ENCODE measurements at regions not wholly inside any gene's neighbourhood (a gene's known extent, or its start where the extent isn't known, plus 50 kb on each side); places are given as distances from the start of the nearest gene placed in this dataset.
"Not testable (repeated sequence)": the region's sequence is repeated elsewhere in the genome, so short reads cannot be mapped to it uniquely, and the experiment has no call there.

DNA sequence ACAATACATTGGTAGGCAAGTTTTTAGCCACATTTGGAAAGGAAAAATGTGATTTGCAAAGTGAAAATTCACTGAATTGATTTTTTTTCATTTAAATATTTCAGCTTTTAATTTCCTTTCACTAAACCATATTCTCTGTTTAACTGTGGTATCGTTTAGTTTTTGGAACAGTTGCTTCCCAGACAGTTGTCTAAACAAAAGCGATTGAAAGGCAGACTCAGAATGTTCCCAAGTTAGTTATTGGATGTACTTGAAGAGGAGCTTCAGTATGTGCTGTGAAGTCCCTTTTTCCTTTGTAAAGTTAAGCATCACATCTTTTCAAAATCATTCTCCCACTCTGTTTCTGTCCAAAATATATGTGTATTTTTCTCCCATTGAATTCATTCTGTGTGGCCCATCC lies 623.4 kb upstream of the LUZP2 start:
- TF ChIP-seq ZFX (IDR thresholded peaks at IDR 0.05): no peak
- no peak for TF ChIP-seq CTCF (conservative IDR thresholded peaks at IDR 0.05)
- no peak overlapping the region for H3K27ac ChIP-seq

DNA sequence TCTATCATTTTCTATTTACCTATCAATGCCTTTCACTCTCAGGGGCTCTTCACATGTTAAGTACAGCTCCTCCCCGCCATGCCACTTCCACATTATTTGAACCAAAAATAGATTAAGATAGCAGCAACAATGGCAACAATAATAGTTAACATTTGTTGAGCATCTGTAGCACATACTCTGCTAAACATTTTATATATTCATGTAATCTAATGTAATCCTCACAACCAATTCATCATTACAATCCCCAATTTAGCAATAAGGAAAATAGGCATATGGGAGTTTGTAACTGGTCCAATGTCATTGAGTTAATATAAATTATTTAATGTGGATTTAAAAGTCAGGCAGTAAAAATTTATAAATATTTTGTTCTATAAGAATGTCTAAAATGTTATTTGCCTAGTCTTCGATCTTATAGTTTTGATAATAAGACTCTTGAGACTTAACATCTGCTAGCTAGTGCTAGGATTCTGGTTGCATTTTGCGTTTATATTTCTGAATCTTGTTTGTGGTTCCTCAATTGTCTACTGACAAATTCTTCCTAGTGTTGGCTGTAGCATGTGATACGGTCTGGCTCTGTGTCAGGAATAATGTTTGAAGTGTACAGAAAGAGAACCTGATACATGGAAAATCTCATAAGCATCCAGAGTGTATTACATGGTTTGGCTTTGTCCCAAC lies 621.5 kb upstream of the LUZP2 start:
- no peak overlapping the region for H3K27ac ChIP-seq
- TF ChIP-seq ZFX (IDR thresholded peaks at IDR 0.05): no peak
- no peak for TF ChIP-seq CTCF (conservative IDR thresholded peaks at IDR 0.05)

DNA sequence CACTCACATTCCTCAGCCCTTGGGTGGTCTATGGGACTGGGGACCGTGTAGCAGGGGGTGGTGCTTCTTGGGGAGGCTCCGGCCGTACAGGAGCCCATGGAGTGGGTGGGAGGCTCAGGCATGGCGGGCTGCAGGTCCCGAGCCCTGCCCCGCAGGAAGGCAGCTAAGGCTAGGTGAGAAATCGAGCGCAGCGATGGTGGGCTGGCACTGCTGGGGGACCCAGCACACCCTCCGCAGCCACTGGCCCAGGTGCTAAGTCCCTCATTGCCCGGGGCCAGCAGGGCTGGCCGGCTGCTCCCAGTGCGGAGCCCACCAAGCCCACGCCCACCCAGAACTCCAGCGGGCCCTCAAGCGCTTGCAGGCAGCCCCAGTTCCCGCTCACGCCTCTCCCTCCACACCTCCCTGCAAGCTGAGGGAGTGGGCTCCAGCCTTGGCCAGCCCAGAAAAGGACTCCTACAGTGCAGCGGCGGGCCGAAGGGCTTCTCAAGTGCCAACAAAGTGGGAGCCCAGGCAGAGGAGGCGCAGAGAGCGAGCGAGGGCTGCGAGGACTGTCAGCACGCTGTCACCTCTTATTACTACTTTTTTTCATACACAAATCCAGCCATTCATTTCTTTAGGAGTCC lies 613.3 kb upstream of the LUZP2 start:
- H3K27ac ChIP-seq: not testable (repeated sequence)

DNA sequence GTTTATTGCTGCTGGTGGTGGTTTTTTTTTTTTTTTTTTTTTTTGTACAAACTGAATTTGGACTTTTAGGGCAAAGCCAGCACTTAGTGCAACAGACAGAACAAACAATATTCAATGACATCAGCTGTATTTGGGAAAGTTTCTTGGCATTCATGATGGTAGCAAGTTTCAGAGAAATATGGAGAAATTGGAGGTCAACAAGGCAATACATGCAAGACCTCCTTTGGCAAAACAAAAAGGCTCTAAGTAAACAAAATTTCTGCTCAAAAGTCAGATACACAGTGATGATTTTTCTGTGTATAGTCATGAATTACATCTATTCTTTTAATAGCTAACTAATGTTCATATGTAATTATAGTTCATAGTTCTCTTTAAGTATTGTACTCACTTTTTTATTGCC lies 612.5 kb upstream of the LUZP2 start:
- no peak overlapping the region for H3K27ac ChIP-seq
- no peak for TF ChIP-seq ZFX (IDR thresholded peaks at IDR 0.05)

DNA sequence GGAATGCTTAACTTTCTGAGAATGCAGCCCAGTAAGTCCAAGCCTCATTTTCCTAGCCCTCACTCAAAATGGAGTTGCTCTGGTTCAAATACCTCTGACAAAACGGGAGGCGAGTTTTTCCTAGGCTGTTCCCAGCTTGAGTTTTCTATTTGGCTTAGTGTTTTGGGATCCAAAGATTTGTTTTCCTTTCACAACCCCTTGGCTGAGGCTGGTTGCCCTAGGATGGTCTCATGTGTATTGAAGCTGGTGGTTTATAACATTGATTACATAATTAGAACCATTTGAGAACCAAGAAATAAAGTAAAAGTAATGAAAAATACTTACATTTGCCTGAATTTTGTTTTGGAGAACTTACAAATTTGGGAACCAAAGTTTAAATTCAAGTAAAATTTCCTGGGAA lies 611.1 kb upstream of the LUZP2 start:
- H3K27ac ChIP-seq: no peak overlapping the region
- TF ChIP-seq ZFX (IDR thresholded peaks at IDR 0.05) (no peak), CTCF (conservative IDR thresholded peaks at IDR 0.05) (no peak)

- not testable (repeated sequence) for H3K27ac ChIP-seq
Observed at GRCh38 chr11:23887122-23887521, 609.7 kb upstream of the LUZP2 start.

- H3K27ac ChIP-seq: no peak overlapping the region
- TF ChIP-seq CTCF (conservative IDR thresholded peaks at IDR 0.05) (no peak), ZFX (IDR thresholded peaks at IDR 0.05) (no peak)
Observed at GRCh38 chr11:23893126-23893525, 603.7 kb upstream of the LUZP2 start.

- TF ChIP-seq CTCF (conservative IDR thresholded peaks at IDR 0.05) (no peak), ZFX (IDR thresholded peaks at IDR 0.05) (no peak)
- no peak overlapping the region for H3K27ac ChIP-seq
Observed at GRCh38 chr11:23897453-23898286, 599.2 kb upstream of the LUZP2 start.

Data from C4-2B (cell line).